ENCODE measurements at regions not wholly inside any gene's neighbourhood (a gene's known extent, or its start where the extent isn't known, plus 50 kb on each side); places are given as distances from the start of the nearest gene placed in this dataset.
"Not testable (repeated sequence)": the region's sequence is repeated elsewhere in the genome, so short reads cannot be mapped to it uniquely, and the experiment has no call there.

DNA sequence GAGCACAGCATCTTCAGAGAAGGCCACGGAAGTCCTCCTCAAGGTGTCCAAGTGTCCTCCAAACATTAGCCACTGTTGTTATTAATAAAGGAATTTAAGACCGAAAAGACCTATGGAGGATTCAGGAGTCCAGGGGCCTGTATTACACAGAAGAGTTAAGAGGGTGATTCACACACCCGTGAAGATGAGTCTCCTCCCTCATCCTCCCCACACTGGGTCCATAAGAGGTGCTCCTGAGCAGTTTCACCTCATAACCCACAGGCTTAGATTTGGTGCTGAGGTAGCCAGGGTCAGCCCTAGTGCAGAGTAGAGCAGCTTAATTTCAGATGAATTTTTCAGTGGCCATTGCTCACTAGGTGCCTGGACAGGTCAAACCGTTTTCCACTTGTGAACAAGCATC lies 65.3 kb downstream of the PRR18 start:
- Histone ChIP-seq H3K36me3 (ENCODE audit: insufficient read depth, low read length) (no peaks in the 10 kb centered on the region), H3K9ac (ENCODE audit: insufficient read length) (no peak overlapping the region), H3K27ac (no peak overlapping the region), H3K4me3 (no peak overlapping the region), H3K9me3 (ENCODE audit: low read depth, low read length) (no peaks in the 10 kb centered on the region)
- DNase-seq (ENCODE audit: low read depth, low spot score): no peak
- TF ChIP-seq POLR2AphosphoS5 (IDR thresholded peaks at IDR 0.05; ENCODE audit: borderline replicate concordance, low read depth, low read length) (no peak), EZH2 (IDR thresholded peaks at IDR 0.05) (no peak), FOXP2 (optimal IDR thresholded peaks at IDR 0.05; ENCODE audit: control extremely low read depth, extremely low read length, insufficient read depth) (no peak)

GRCh38 chr6:166241974-166242373 lies 66.2 kb downstream of the PRR18 start:
- no peak overlapping the region for H3K9ac ChIP-seq (ENCODE audit: insufficient read length)
- DNase-seq (ENCODE audit: low read depth, low spot score): no peak
- H3K4me3 ChIP-seq: no peak overlapping the region
- no peak for TF ChIP-seq POLR2AphosphoS5 (IDR thresholded peaks at IDR 0.05; ENCODE audit: borderline replicate concordance, low read depth, low read length)
- TF ChIP-seq FOXP2 (optimal IDR thresholded peaks at IDR 0.05; ENCODE audit: control extremely low read depth, extremely low read length, insufficient read depth): no peak
- no peak for TF ChIP-seq EZH2 (IDR thresholded peaks at IDR 0.05)
- H3K36me3 ChIP-seq (ENCODE audit: insufficient read depth, low read length): no peaks in the 10 kb centered on the region
- no peak overlapping the region for H3K27ac ChIP-seq
- H3K9me3 ChIP-seq (ENCODE audit: low read depth, low read length): no peaks in the 10 kb centered on the region

GRCh38 chr6:166240889-166241288 lies 67.3 kb downstream of the PRR18 start:
- no peak overlapping the region for H3K27ac ChIP-seq
- no peak for DNase-seq (ENCODE audit: low read depth, low spot score)
- H3K9me3 ChIP-seq (ENCODE audit: low read depth, low read length): no peaks in the 10 kb centered on the region
- no peak overlapping the region for H3K9ac ChIP-seq (ENCODE audit: insufficient read length)
- TF ChIP-seq FOXP2 (optimal IDR thresholded peaks at IDR 0.05; ENCODE audit: control extremely low read depth, extremely low read length, insufficient read depth): no peak
- TF ChIP-seq POLR2AphosphoS5 (IDR thresholded peaks at IDR 0.05; ENCODE audit: borderline replicate concordance, low read depth, low read length): no peak
- no peak for TF ChIP-seq EZH2 (IDR thresholded peaks at IDR 0.05)
- no peak overlapping the region for H3K4me3 ChIP-seq
- H3K36me3 ChIP-seq (ENCODE audit: insufficient read depth, low read length): no peaks in the 10 kb centered on the region

DNA sequence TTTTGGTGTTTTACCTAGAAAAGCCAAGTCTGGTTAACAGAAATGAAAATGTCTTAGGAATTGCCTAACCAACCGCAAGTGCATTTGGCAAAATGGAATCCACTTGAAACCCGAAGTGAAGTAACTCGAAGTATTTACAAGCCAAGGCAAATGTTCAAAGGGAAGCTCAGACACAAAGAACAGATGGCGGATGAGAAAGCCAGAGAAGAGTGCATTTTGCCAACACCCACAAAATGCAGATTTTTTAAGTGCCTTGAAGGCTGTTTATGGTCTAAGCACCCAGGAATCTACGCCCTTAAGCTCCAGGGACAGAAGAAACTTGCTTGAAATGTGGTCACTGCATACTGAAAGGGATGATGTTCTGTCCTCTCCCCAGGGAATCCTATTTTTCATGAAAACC lies 70.0 kb upstream of the TBXT start:
- Histone ChIP-seq H3K36me3 (ENCODE audit: insufficient read depth, low read length) (no peaks in the 10 kb centered on the region), H3K4me3 (no peak overlapping the region), H3K9ac (ENCODE audit: insufficient read length) (no peak overlapping the region), H3K27ac (no peak overlapping the region), H3K9me3 (ENCODE audit: low read depth, low read length) (no peaks in the 10 kb centered on the region)
- DNase-seq (ENCODE audit: low read depth, low spot score): no peak
- TF ChIP-seq POLR2AphosphoS5 (IDR thresholded peaks at IDR 0.05; ENCODE audit: borderline replicate concordance, low read depth, low read length): no peak
- no peak for TF ChIP-seq EZH2 (IDR thresholded peaks at IDR 0.05)
- TF ChIP-seq FOXP2 (optimal IDR thresholded peaks at IDR 0.05; ENCODE audit: control extremely low read depth, extremely low read length, insufficient read depth): no peak

GRCh38 chr6:166236596-166236995 lies 68.9 kb upstream of the TBXT start:
- Histone ChIP-seq H3K9me3 (ENCODE audit: low read depth, low read length) (no peaks in the 10 kb centered on the region), H3K27ac (no peak overlapping the region), H3K36me3 (ENCODE audit: insufficient read depth, low read length) (no peaks in the 10 kb centered on the region), H3K9ac (ENCODE audit: insufficient read length) (no peak overlapping the region), H3K4me3 (no peak overlapping the region)
- DNase-seq (ENCODE audit: low read depth, low spot score): no peak
- TF ChIP-seq FOXP2 (optimal IDR thresholded peaks at IDR 0.05; ENCODE audit: control extremely low read depth, extremely low read length, insufficient read depth): no peak
- no peak for TF ChIP-seq POLR2AphosphoS5 (IDR thresholded peaks at IDR 0.05; ENCODE audit: borderline replicate concordance, low read depth, low read length)
- TF ChIP-seq EZH2 (IDR thresholded peaks at IDR 0.05): no peak

- Histone ChIP-seq H3K4me3 (no peak overlapping the region), H3K9me3 (ENCODE audit: low read depth, low read length) (no peaks in the 10 kb centered on the region), H3K27ac (no peak overlapping the region), H3K36me3 (ENCODE audit: insufficient read depth, low read length) (no peaks in the 10 kb centered on the region), H3K9ac (ENCODE audit: insufficient read length) (no peak overlapping the region)
- no peak for DNase-seq (ENCODE audit: low read depth, low spot score)
- TF ChIP-seq FOXP2 (optimal IDR thresholded peaks at IDR 0.05; ENCODE audit: control extremely low read depth, extremely low read length, insufficient read depth) (no peak), EZH2 (IDR thresholded peaks at IDR 0.05) (no peak), POLR2AphosphoS5 (IDR thresholded peaks at IDR 0.05; ENCODE audit: borderline replicate concordance, low read depth, low read length) (no peak)
Measured at GRCh38 chr6:166235666-166236292, 68.1 kb upstream of the TBXT start.

GRCh38 chr6:166231181-166231580 lies 63.5 kb upstream of the TBXT start:
- H3K27ac ChIP-seq; H3K36me3 ChIP-seq (ENCODE audit: insufficient read depth, low read length); H3K9me3 ChIP-seq (ENCODE audit: low read depth, low read length); DNase-seq (ENCODE audit: low read depth, low spot score); H3K4me3 ChIP-seq; H3K9ac ChIP-seq (ENCODE audit: insufficient read length): not testable (repeated sequence)

DNA sequence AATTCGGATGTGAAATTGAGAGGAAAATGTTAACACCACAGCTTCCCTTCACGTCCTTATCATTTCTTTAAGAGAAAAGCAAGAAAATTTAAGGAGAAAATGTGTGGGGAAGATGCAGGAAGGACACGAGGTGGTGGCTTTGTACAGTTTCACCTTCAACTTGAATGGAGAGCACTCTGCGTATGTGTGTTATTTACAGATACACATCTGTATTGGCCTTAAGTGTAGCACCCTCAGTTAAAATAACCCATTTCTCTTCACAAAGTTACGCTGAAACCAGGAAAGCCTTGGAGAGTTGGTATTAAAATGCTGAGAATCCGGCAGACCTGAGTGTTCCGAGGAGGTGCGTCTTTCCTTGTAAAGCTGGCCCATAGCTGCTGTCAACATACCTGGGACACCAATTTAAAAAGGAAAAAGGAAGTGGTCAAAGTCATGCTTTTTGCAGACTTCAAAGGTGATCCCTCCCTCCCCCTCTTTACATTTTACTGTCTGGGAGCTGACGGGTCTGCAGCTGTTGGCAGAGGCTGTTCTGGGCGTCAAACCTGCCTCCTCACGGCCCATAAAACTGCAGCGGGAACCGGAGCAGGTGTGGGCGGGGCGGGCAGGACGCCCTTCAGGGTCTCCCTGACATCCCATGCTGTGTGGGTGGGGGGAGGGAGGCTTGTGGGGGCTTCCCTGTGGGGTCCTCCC lies 61.3 kb upstream of the TBXT start:
- H3K27ac ChIP-seq: no peak overlapping the region
- H3K9me3 ChIP-seq (ENCODE audit: low read depth, low read length): no peaks in the 10 kb centered on the region
- no peak overlapping the region for H3K9ac ChIP-seq (ENCODE audit: insufficient read length)
- H3K4me3 ChIP-seq: no peak overlapping the region
- no peak for DNase-seq (ENCODE audit: low read depth, low spot score)
- no peak for TF ChIP-seq POLR2AphosphoS5 (IDR thresholded peaks at IDR 0.05; ENCODE audit: borderline replicate concordance, low read depth, low read length)
- no peak for TF ChIP-seq EZH2 (IDR thresholded peaks at IDR 0.05)
- TF ChIP-seq FOXP2 (optimal IDR thresholded peaks at IDR 0.05; ENCODE audit: control extremely low read depth, extremely low read length, insufficient read depth): no peak
- H3K36me3 ChIP-seq (ENCODE audit: insufficient read depth, low read length): no peaks in the 10 kb centered on the region

DNA sequence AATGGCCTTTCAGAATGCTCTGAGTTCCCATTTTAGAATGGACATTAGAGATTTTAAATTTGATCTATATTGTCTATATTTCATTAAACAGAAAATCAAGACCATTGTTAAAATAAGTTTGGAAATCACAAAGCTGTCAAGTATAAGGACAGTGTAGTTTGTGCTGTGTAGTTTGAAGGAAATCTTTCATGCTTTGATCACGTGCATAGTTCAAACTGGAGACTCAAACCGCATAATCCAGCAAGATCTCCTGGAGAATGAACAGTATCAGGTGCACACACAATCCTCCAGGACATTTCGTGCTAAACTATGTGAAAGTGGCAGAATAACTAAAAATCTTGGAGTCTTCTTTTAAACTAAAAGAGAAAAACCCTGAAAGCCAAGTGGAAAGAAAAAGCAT lies 60.8 kb upstream of the TBXT start:
- Histone ChIP-seq H3K4me3 (no peak overlapping the region), H3K9ac (ENCODE audit: insufficient read length) (no peak overlapping the region), H3K36me3 (ENCODE audit: insufficient read depth, low read length) (no peaks in the 10 kb centered on the region), H3K27ac (no peak overlapping the region), H3K9me3 (ENCODE audit: low read depth, low read length) (no peaks in the 10 kb centered on the region)
- TF ChIP-seq EZH2 (IDR thresholded peaks at IDR 0.05) (no peak), POLR2AphosphoS5 (IDR thresholded peaks at IDR 0.05; ENCODE audit: borderline replicate concordance, low read depth, low read length) (no peak), FOXP2 (optimal IDR thresholded peaks at IDR 0.05; ENCODE audit: control extremely low read depth, extremely low read length, insufficient read depth) (no peak)
- DNase-seq (ENCODE audit: low read depth, low spot score): no peak

Data from SK-N-MC (cell line).